SU-DHL-6 (cell line): ENCODE measurements at regions not wholly inside any gene's neighbourhood (a gene's known extent, or its start where the extent isn't known, plus 50 kb on each side); places are given as distances from the start of the nearest gene placed in this dataset.

Experiments
- CTCF ChIP-seq: fragments of 200-600 bp; sonication (generic); IDR thresholded peaks from one replicate; pipeline ENCODE4 v1.5.1; 2017; ENCODE audit warnings: antibody characterized with exemption, mild to moderate bottlenecking, low read length, moderate library complexity; ENCODE audit not compliant: insufficient read depth, poor library complexity, severe bottlenecking
- EZH2phosphoT487 ChIP-seq: fragments of 200-600 bp; sonication (generic), shearing (Covaris generic); conservative IDR thresholded peaks from 2 replicates; pipeline ENCODE4 v1.6.1; 2018; ENCODE audit warnings: mild to moderate bottlenecking, antibody characterized with exemption, low read length, moderate library complexity, mixed read lengths

DNA sequence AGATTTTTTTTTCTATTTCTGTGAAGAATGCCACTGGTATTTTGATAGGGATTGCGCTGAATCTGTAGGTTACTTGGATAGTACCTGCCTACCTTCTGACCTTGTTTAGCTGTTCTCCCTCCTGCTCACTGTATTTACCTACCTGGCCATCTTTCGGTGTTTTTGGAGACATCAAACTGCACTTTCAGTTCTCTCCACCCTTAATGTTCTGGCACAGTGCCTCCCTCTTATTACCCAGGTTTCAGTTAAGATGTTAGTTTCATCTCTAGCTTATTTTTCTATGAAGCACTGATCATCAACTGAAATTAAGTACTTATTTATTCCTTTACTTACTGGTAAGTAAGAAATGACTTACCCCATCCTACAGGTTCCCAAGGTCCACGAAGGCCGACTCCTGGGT is 74.4 kb upstream of the KLHL25 start:
- TF ChIP-seq CTCF (no peak), EZH2phosphoT487 (no peak)
